WTC11 (cell line): ENCODE measurements at regions not wholly inside any gene's neighbourhood (a gene's known extent, or its start where the extent isn't known, plus 50 kb on each side); places are given as distances from the start of the nearest gene placed in this dataset.

Experiments used
- ATAC-seq: fragments of 200-7000 bp; cut with Tn5 transposase; 2 replicates; pipeline ENCODE4 v1.10.0; 2021; ENCODE audit warnings: mild to moderate bottlenecking, moderate library complexity
- CTCF ChIA-PET: fragments of 300-600 bp; sonication (Branson Sonifier 250); formaldehyde crosslinking; loops from one replicate; lab custom pipeline; 2021; ENCODE audit warnings: antibody characterized with exemption; lab: Charles Lee
- POLR2A ChIA-PET: fragments of 350-600 bp; sonication (Branson Sonifier 250); formaldehyde crosslinking; loops from one replicate; lab custom pipeline; 2021; ENCODE audit warnings: antibody characterized with exemption; lab: Charles Lee
- DNase-seq: peaks from one replicate; pipeline ENCODE4 v3.0.0; 2021; ENCODE audit warnings: low spot score
- H3K27ac Mint-ChIP-seq: 2 replicates; pipeline ENCODE4 v1.8.0; 2021; ENCODE audit warnings: mixed read lengths
- H3K27me3 Mint-ChIP-seq: 2 replicates; pipeline ENCODE4 v1.8.0; 2021; ENCODE audit warnings: low read depth, mild to moderate bottlenecking, moderate library complexity, mixed read lengths
- H3K36me3 Mint-ChIP-seq: 2 replicates; pipeline ENCODE4 v1.8.0; 2021; ENCODE audit warnings: mixed read lengths
- H3K4me1 Mint-ChIP-seq: 2 replicates; pipeline ENCODE4 v1.8.0; 2022; ENCODE audit warnings: mixed read lengths
- H3K4me3 Mint-ChIP-seq: 2 replicates; pipeline ENCODE4 v1.8.0; 2021; ENCODE audit warnings: mild to moderate bottlenecking, moderate library complexity, mixed read lengths
- H3K9me3 Mint-ChIP-seq: 2 replicates; pipeline ENCODE4 v1.8.0; 2021; ENCODE audit warnings: mixed read lengths
- EMX1 ChIP-seq: fragments of 250-450 bp; sonication (Bioruptor Pico); IDR thresholded peaks from 2 replicates; pipeline ENCODE4 v1.8.0; 2021; ENCODE audit warnings: mild to moderate bottlenecking
- ETV6 ChIP-seq: sonication (generic); formaldehyde crosslinking; IDR thresholded peaks from 2 replicates; pipeline ENCODE4 v1.8.1; 2022; ENCODE audit warnings: mild to moderate bottlenecking, missing genetic modification reagents
- JAZF1 ChIP-seq: fragments of 250-450 bp; sonication (Bioruptor Pico); IDR thresholded peaks from 2 replicates; pipeline ENCODE4 v1.9.0; 2021; ENCODE audit warnings: moderate library complexity, mild to moderate bottlenecking, inconsistent platforms
- TCF7 ChIP-seq: sonication (generic); formaldehyde crosslinking; IDR thresholded peaks from 2 replicates; pipeline ENCODE4 v1.8.0; 2022; ENCODE audit warnings: mild to moderate bottlenecking, low read depth, missing genetic modification reagents, moderate library complexity
- ZNF138 ChIP-seq: sonication (generic); formaldehyde crosslinking; conservative IDR thresholded peaks from 2 replicates; pipeline ENCODE4 v1.8.1; 2022; ENCODE audit warnings: mild to moderate bottlenecking, moderate library complexity, missing genetic modification reagents
- ZNF263 ChIP-seq: sonication (generic); formaldehyde crosslinking; IDR thresholded peaks from 2 replicates; pipeline ENCODE4 v1.8.1; 2022; ENCODE audit warnings: low read depth, mild to moderate bottlenecking, moderate library complexity, missing genetic modification reagents
- ZNF317 ChIP-seq: sonication (generic); formaldehyde crosslinking; IDR thresholded peaks from 2 replicates; pipeline ENCODE4 v1.8.1; 2023; ENCODE audit warnings: low read depth, mild to moderate bottlenecking, moderate library complexity, missing genetic modification reagents, borderline replicate concordance
- TF ChIP-seq, protein P1 (sequence below): sonication (generic); formaldehyde crosslinking; IDR thresholded peaks from 2 replicates; pipeline ENCODE4 v1.8.1; 2023; ENCODE audit warnings: mild to moderate bottlenecking, missing genetic modification reagents
- TF ChIP-seq, protein P2 (sequence below): fragments of 250-450 bp; sonication (Bioruptor Pico); IDR thresholded peaks from 2 replicates; pipeline ENCODE4 v2.1.2; 2022; ENCODE audit warnings: mild to moderate bottlenecking, moderate library complexity
- TF ChIP-seq, protein P3 (sequence below): sonication (generic); formaldehyde crosslinking; IDR thresholded peaks from 2 replicates; pipeline ENCODE4 v1.8.0; 2023; ENCODE audit warnings: missing genetic modification reagents, mild to moderate bottlenecking, borderline replicate concordance
- TF ChIP-seq, protein P4 (sequence below): fragments of 250-450 bp; sonication (Bioruptor Pico); IDR thresholded peaks from 2 replicates; pipeline ENCODE4 v1.9.0; 2021; ENCODE audit warnings: mild to moderate bottlenecking
- TF ChIP-seq, protein P5 (sequence below): sonication (generic); formaldehyde crosslinking; IDR thresholded peaks from 2 replicates; pipeline ENCODE4 v1.8.1; 2022; ENCODE audit warnings: low read depth, missing genetic modification reagents, borderline replicate concordance
- TF ChIP-seq, protein P6 (sequence below): sonication (generic); formaldehyde crosslinking; conservative IDR thresholded peaks from 2 replicates; pipeline ENCODE4 v1.8.1; 2023; ENCODE audit warnings: mild to moderate bottlenecking, low read depth, missing genetic modification reagents, moderate library complexity
- TF ChIP-seq, protein P7 (sequence below): sonication (generic); formaldehyde crosslinking; IDR thresholded peaks from 2 replicates; pipeline ENCODE4 v1.8.1; 2023; ENCODE audit warnings: mild to moderate bottlenecking, missing genetic modification reagents, moderate library complexity
- TF ChIP-seq, protein P8 (sequence below): fragments of 250-450 bp; sonication (Bioruptor Pico); IDR thresholded peaks from 2 replicates; pipeline ENCODE4 v1.9.0; 2021; ENCODE audit warnings: mild to moderate bottlenecking, borderline replicate concordance
- TF ChIP-seq, protein P9 (sequence below): sonication (generic); formaldehyde crosslinking; IDR thresholded peaks from 2 replicates; pipeline ENCODE4 v1.8.0; 2023; ENCODE audit warnings: missing genetic modification reagents

DNA sequence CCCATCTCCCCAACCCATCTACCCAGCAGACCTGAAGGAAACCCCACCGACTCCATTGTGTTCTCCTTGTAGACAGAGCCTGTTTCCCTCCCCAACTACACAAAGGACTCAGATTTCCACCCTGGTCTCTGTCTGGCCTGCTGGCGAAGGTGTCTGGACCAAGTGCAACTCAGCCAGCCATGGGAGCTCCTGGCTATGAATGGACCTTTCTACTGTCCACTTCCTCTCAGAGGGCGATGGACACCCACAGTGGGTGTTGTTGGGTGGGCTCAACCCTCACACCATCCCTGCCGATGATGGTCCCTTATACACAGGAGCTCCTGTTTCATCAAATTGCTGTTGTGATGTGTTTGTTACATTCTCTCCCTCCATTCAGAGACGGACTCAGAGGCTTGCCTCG lies 112.5 kb upstream of the PHACTR3 start:
- POLR2A ChIA-PET: no interaction called here
- no peak for ATAC-seq
- Mint-ChIP-seq H3K36me3 (no peaks in the 10 kb centered on the region), H3K27ac (no peak overlapping the region), H3K4me3 (no peak overlapping the region)
- TF ChIP-seq, protein P1, sequence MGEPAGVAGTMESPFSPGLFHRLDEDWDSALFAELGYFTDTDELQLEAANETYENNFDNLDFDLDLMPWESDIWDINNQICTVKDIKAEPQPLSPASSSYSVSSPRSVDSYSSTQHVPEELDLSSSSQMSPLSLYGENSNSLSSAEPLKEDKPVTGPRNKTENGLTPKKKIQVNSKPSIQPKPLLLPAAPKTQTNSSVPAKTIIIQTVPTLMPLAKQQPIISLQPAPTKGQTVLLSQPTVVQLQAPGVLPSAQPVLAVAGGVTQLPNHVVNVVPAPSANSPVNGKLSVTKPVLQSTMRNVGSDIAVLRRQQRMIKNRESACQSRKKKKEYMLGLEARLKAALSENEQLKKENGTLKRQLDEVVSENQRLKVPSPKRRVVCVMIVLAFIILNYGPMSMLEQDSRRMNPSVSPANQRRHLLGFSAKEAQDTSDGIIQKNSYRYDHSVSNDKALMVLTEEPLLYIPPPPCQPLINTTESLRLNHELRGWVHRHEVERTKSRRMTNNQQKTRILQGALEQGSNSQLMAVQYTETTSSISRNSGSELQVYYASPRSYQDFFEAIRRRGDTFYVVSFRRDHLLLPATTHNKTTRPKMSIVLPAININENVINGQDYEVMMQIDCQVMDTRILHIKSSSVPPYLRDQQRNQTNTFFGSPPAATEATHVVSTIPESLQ (CRISPR knock-in tag): no peak
- TF ChIP-seq, protein P2, sequence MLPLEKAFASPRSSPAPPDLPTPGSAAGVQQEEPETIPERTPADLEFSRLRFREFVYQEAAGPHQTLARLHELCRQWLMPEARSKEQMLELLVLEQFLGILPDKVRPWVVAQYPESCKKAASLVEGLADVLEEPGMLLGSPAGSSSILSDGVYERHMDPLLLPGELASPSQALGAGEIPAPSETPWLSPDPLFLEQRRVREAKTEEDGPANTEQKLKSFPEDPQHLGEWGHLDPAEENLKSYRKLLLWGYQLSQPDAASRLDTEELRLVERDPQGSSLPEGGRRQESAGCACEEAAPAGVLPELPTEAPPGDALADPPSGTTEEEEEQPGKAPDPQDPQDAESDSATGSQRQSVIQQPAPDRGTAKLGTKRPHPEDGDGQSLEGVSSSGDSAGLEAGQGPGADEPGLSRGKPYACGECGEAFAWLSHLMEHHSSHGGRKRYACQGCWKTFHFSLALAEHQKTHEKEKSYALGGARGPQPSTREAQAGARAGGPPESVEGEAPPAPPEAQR (CRISPR knock-in tag): no peak
- TF ChIP-seq ETV6: no peak
- TF ChIP-seq TCF7 (CRISPR knock-in tag): no peak
- TF ChIP-seq ZNF263 (CRISPR knock-in tag): no peak
- TF ChIP-seq, protein P3, sequence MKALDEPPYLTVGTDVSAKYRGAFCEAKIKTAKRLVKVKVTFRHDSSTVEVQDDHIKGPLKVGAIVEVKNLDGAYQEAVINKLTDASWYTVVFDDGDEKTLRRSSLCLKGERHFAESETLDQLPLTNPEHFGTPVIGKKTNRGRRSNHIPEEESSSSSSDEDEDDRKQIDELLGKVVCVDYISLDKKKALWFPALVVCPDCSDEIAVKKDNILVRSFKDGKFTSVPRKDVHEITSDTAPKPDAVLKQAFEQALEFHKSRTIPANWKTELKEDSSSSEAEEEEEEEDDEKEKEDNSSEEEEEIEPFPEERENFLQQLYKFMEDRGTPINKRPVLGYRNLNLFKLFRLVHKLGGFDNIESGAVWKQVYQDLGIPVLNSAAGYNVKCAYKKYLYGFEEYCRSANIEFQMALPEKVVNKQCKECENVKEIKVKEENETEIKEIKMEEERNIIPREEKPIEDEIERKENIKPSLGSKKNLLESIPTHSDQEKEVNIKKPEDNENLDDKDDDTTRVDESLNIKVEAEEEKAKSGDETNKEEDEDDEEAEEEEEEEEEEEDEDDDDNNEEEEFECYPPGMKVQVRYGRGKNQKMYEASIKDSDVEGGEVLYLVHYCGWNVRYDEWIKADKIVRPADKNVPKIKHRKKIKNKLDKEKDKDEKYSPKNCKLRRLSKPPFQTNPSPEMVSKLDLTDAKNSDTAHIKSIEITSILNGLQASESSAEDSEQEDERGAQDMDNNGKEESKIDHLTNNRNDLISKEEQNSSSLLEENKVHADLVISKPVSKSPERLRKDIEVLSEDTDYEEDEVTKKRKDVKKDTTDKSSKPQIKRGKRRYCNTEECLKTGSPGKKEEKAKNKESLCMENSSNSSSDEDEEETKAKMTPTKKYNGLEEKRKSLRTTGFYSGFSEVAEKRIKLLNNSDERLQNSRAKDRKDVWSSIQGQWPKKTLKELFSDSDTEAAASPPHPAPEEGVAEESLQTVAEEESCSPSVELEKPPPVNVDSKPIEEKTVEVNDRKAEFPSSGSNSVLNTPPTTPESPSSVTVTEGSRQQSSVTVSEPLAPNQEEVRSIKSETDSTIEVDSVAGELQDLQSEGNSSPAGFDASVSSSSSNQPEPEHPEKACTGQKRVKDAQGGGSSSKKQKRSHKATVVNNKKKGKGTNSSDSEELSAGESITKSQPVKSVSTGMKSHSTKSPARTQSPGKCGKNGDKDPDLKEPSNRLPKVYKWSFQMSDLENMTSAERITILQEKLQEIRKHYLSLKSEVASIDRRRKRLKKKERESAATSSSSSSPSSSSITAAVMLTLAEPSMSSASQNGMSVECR: no peak
- no peak for TF ChIP-seq EMX1 (CRISPR knock-in tag)
- TF ChIP-seq ZNF317 (CRISPR knock-in tag): no peak
- TF ChIP-seq, protein P4, sequence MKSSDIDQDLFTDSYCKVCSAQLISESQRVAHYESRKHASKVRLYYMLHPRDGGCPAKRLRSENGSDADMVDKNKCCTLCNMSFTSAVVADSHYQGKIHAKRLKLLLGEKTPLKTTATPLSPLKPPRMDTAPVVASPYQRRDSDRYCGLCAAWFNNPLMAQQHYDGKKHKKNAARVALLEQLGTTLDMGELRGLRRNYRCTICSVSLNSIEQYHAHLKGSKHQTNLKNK: no peak
- TF ChIP-seq, protein P5, sequence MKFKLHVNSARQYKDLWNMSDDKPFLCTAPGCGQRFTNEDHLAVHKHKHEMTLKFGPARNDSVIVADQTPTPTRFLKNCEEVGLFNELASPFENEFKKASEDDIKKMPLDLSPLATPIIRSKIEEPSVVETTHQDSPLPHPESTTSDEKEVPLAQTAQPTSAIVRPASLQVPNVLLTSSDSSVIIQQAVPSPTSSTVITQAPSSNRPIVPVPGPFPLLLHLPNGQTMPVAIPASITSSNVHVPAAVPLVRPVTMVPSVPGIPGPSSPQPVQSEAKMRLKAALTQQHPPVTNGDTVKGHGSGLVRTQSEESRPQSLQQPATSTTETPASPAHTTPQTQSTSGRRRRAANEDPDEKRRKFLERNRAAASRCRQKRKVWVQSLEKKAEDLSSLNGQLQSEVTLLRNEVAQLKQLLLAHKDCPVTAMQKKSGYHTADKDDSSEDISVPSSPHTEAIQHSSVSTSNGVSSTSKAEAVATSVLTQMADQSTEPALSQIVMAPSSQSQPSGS (CRISPR knock-in tag): no peak
- TF ChIP-seq, protein P6, sequence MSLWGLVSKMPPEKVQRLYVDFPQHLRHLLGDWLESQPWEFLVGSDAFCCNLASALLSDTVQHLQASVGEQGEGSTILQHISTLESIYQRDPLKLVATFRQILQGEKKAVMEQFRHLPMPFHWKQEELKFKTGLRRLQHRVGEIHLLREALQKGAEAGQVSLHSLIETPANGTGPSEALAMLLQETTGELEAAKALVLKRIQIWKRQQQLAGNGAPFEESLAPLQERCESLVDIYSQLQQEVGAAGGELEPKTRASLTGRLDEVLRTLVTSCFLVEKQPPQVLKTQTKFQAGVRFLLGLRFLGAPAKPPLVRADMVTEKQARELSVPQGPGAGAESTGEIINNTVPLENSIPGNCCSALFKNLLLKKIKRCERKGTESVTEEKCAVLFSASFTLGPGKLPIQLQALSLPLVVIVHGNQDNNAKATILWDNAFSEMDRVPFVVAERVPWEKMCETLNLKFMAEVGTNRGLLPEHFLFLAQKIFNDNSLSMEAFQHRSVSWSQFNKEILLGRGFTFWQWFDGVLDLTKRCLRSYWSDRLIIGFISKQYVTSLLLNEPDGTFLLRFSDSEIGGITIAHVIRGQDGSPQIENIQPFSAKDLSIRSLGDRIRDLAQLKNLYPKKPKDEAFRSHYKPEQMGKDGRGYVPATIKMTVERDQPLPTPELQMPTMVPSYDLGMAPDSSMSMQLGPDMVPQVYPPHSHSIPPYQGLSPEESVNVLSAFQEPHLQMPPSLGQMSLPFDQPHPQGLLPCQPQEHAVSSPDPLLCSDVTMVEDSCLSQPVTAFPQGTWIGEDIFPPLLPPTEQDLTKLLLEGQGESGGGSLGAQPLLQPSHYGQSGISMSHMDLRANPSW: no peak
- no peak for TF ChIP-seq JAZF1 (CRISPR knock-in tag)
- TF ChIP-seq, protein P7, sequence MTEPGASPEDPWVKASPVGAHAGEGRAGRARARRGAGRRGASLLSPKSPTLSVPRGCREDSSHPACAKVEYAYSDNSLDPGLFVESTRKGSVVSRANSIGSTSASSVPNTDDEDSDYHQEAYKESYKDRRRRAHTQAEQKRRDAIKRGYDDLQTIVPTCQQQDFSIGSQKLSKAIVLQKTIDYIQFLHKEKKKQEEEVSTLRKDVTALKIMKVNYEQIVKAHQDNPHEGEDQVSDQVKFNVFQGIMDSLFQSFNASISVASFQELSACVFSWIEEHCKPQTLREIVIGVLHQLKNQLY: no peak
- TF ChIP-seq, protein P8, sequence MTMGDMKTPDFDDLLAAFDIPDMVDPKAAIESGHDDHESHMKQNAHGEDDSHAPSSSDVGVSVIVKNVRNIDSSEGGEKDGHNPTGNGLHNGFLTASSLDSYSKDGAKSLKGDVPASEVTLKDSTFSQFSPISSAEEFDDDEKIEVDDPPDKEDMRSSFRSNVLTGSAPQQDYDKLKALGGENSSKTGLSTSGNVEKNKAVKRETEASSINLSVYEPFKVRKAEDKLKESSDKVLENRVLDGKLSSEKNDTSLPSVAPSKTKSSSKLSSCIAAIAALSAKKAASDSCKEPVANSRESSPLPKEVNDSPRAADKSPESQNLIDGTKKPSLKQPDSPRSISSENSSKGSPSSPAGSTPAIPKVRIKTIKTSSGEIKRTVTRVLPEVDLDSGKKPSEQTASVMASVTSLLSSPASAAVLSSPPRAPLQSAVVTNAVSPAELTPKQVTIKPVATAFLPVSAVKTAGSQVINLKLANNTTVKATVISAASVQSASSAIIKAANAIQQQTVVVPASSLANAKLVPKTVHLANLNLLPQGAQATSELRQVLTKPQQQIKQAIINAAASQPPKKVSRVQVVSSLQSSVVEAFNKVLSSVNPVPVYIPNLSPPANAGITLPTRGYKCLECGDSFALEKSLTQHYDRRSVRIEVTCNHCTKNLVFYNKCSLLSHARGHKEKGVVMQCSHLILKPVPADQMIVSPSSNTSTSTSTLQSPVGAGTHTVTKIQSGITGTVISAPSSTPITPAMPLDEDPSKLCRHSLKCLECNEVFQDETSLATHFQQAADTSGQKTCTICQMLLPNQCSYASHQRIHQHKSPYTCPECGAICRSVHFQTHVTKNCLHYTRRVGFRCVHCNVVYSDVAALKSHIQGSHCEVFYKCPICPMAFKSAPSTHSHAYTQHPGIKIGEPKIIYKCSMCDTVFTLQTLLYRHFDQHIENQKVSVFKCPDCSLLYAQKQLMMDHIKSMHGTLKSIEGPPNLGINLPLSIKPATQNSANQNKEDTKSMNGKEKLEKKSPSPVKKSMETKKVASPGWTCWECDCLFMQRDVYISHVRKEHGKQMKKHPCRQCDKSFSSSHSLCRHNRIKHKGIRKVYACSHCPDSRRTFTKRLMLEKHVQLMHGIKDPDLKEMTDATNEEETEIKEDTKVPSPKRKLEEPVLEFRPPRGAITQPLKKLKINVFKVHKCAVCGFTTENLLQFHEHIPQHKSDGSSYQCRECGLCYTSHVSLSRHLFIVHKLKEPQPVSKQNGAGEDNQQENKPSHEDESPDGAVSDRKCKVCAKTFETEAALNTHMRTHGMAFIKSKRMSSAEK (CRISPR knock-in tag): no peak
- no peak for TF ChIP-seq ZNF138 (CRISPR knock-in tag)
- TF ChIP-seq, protein P9, sequence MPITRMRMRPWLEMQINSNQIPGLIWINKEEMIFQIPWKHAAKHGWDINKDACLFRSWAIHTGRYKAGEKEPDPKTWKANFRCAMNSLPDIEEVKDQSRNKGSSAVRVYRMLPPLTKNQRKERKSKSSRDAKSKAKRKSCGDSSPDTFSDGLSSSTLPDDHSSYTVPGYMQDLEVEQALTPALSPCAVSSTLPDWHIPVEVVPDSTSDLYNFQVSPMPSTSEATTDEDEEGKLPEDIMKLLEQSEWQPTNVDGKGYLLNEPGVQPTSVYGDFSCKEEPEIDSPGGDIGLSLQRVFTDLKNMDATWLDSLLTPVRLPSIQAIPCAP (CRISPR knock-in tag): no peak
- TF ChIP-seq, all 79 proteins: peak for 0
- no peaks in the 10 kb centered on the region for H3K9me3 Mint-ChIP-seq
- no peak for DNase-seq
- no peaks in the 10 kb centered on the region for H3K4me1 Mint-ChIP-seq
- CTCF ChIA-PET: interaction anchor here (0.5 kb wide), 1 partner anchor 537 kb away, joined by 3 read pairs; no protein-coding TSS in a partner anchor
- peaks cover 7% of the 10 kb centered on the region for H3K27me3 Mint-ChIP-seq
